ENCODE measurements at regions not wholly inside any gene's neighbourhood (a gene's known extent, or its start where the extent isn't known, plus 50 kb on each side); places are given as distances from the start of the nearest gene placed in this dataset.

DNA sequence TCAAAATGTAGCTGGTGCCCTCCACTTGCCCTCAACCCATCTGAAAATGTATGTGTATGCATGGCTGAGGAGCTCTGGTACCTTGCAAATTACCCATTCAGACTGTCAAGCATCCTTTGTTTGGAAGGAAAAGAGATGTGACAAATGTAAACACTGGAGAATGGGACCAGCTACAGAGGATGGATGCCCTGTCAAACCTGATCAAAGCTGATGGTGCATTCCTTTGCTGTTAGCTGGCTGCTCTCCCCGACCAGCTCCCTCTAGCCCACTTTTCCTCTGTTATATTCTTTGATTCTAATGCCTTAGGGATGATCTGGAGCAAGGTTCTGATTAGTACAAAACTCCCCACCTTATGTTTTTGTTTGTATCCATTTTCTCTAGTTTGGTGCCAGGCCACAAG is 310.3 kb downstream of the C12orf75 start:
- H4K20me1 ChIP-seq (ENCODE audit: insufficient read depth) = no peaks in the 10 kb centered on the region
- H3K9me3 ChIP-seq (ENCODE audit: control insufficient read depth in 1 of 2, insufficient read depth in 1 of 2, low read depth in 1 of 2, low read length in 2 of 2) = peaks cover 0 to 5% of the 10 kb centered on the region in 2 experiments; a peak in 2 of 4 replicates
- H3K4me2 ChIP-seq (ENCODE audit: low read length) = no peak overlapping the region
- no peaks in the 10 kb centered on the region for H3K79me2 ChIP-seq (ENCODE audit: insufficient read depth, low read length)
- ChIA-PET CTCF (no interaction called here), POLR2A (no interaction called here), RAD21 (ENCODE audit: low non-redundant PET in 1 of 2, low total read pairs in 2 of 2, uncharacterized antibody in 2 of 2, unreplicated experiment in 2 of 2) (no interaction called here)
- H3K36me3 ChIP-seq (ENCODE audit: control insufficient read depth in 1 of 2, insufficient read depth in 2 of 2, low read length in 2 of 2) = no peaks in the 10 kb centered on the region
- TF ChIP-seq SIN3A (IDR thresholded peaks at IDR 0.05; ENCODE audit: low read depth) = no peak
- TF ChIP-seq EZH2 (IDR thresholded peaks at IDR 0.05) = no peak
- no peak for TF ChIP-seq YY1 (IDR thresholded peaks at IDR 0.05; ENCODE audit: extremely low read depth, insufficient replicate concordance, low read depth, low read length)
- TF ChIP-seq, protein P1, sequence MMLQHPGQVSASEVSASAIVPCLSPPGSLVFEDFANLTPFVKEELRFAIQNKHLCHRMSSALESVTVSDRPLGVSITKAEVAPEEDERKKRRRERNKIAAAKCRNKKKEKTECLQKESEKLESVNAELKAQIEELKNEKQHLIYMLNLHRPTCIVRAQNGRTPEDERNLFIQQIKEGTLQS (IDR thresholded peaks at IDR 0.05) = no peak
- TF ChIP-seq FOSL1 (IDR thresholded peaks at IDR 0.05; ENCODE audit: low read depth) = no peak
- no peak for TF ChIP-seq SRF (IDR thresholded peaks at IDR 0.05; ENCODE audit: low read depth)
- no peak for TF ChIP-seq ELF1 (IDR thresholded peaks at IDR 0.05; ENCODE audit: borderline replicate concordance, low read depth)
- no peak for TF ChIP-seq TCF7L2 (IDR thresholded peaks at IDR 0.05; ENCODE audit: borderline replicate concordance, extremely low read depth, insufficient read depth, insufficient read length)
- TF ChIP-seq POLR2A (IDR thresholded peaks at IDR 0.05; ENCODE audit: borderline replicate concordance, extremely low read depth, insufficient read depth, insufficient read length) = no peak
- no peak for TF ChIP-seq ZFX (IDR thresholded peaks at IDR 0.05)
- TF ChIP-seq EGR1 (IDR thresholded peaks at IDR 0.05; ENCODE audit: low read depth) = no peak
- TF ChIP-seq ZNF274 (IDR thresholded peaks at IDR 0.05; ENCODE audit: low read depth, low read length) = no peak
- H3K27ac ChIP-seq (ENCODE audit: low read depth, low read length) = no peak overlapping the region
- ATAC-seq (no peak), DNase-seq (ENCODE audit: low read depth, low spot score) (no peak)
- no peak overlapping the region for H3K9ac ChIP-seq (ENCODE audit: low read length)
- H3K4me3 ChIP-seq (replicated peaks in 1 of 2; ENCODE audit: low read depth in 1 of 2, low read length in 2 of 2) = no peak overlapping the region
- no peak overlapping the region for H2AFZ ChIP-seq (ENCODE audit: low read depth, low read length, poor library complexity, severe bottlenecking)
- no TSS peak for BruUV-seq (replicated peaks)
- intact Hi-C loops (cut with micrococcal nuclease) = no loop called here
- H3K27me3 ChIP-seq (ENCODE audit: insufficient read depth, low read length) = no peaks in the 10 kb centered on the region
- no peaks in the 10 kb centered on the region for H3K9me2 ChIP-seq (ENCODE audit: insufficient read depth)
- H3K4me1 ChIP-seq (ENCODE audit: control insufficient read depth in 1 of 2, insufficient read depth in 2 of 2, low read length in 2 of 2) = no peaks in the 10 kb centered on the region

DNA sequence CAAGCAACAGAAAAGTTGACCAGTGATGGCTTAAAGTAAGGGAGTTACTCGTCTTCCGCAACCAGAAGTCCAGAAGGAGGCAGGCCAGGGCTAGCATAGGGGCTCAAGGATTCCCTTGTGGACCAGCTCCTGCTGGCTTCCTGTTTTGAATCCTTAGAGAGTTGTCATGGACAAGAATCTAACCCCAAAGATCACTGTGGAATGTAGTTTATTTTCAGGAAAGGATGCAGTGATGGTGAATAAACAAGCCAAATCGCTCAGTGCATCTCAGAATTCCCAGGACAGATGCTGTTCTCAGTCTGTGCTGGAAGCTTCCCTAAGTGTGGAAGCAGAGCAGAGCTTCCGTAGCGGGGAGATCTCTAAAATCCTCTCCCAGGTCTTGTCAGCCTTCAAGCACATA is 311.3 kb downstream of the C12orf75 start:
- Histone ChIP-seq H3K27me3 (ENCODE audit: insufficient read depth, low read length) (no peaks in the 10 kb centered on the region), H3K9me3 (ENCODE audit: control insufficient read depth in 1 of 2, insufficient read depth in 1 of 2, low read depth in 1 of 2, low read length in 2 of 2) (peaks cover 0 to 4% of the 10 kb centered on the region in 2 experiments; a peak in 2 of 4 replicates), H4K20me1 (ENCODE audit: insufficient read depth) (no peaks in the 10 kb centered on the region), H3K36me3 (ENCODE audit: control insufficient read depth in 1 of 2, insufficient read depth in 2 of 2, low read length in 2 of 2) (no peaks in the 10 kb centered on the region), H3K9ac (ENCODE audit: low read length) (no peak overlapping the region), H2AFZ (ENCODE audit: low read depth, low read length, poor library complexity, severe bottlenecking) (no peak overlapping the region), H3K4me3 (replicated peaks in 1 of 2; ENCODE audit: low read depth in 1 of 2, low read length in 2 of 2) (no peak overlapping the region), H3K4me1 (ENCODE audit: control insufficient read depth in 1 of 2, insufficient read depth in 2 of 2, low read length in 2 of 2) (no peaks in the 10 kb centered on the region), H3K9me2 (ENCODE audit: insufficient read depth) (no peaks in the 10 kb centered on the region), H3K79me2 (ENCODE audit: insufficient read depth, low read length) (no peaks in the 10 kb centered on the region), H3K4me2 (ENCODE audit: low read length) (no peak overlapping the region), H3K27ac (ENCODE audit: low read depth, low read length) (no peak overlapping the region)
- DNase-seq (ENCODE audit: low read depth, low spot score) (no peak), ATAC-seq (no peak)
- POLR2A ChIA-PET = no interaction called here
- CTCF ChIA-PET = no interaction called here
- no TSS peak for BruUV-seq (replicated peaks)
- TF ChIP-seq, protein P2, sequence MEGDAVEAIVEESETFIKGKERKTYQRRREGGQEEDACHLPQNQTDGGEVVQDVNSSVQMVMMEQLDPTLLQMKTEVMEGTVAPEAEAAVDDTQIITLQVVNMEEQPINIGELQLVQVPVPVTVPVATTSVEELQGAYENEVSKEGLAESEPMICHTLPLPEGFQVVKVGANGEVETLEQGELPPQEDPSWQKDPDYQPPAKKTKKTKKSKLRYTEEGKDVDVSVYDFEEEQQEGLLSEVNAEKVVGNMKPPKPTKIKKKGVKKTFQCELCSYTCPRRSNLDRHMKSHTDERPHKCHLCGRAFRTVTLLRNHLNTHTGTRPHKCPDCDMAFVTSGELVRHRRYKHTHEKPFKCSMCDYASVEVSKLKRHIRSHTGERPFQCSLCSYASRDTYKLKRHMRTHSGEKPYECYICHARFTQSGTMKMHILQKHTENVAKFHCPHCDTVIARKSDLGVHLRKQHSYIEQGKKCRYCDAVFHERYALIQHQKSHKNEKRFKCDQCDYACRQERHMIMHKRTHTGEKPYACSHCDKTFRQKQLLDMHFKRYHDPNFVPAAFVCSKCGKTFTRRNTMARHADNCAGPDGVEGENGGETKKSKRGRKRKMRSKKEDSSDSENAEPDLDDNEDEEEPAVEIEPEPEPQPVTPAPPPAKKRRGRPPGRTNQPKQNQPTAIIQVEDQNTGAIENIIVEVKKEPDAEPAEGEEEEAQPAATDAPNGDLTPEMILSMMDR (IDR thresholded peaks at IDR 0.05 in 2 of 3, conservative IDR thresholded peaks at IDR 0.05 in 1 of 3; ENCODE audit: borderline replicate concordance in 1 of 3, insufficient read depth in 1 of 3, low read depth in 2 of 3, low read length in 2 of 3) = no peak
- no peak for TF ChIP-seq RAD21 (IDR thresholded peaks at IDR 0.05; ENCODE audit: low read depth)
- TF ChIP-seq CEBPB (IDR thresholded peaks at IDR 0.05; ENCODE audit: low read depth) = no peak
- TF ChIP-seq SIN3A (IDR thresholded peaks at IDR 0.05; ENCODE audit: low read depth) = no peak
- no peak for TF ChIP-seq ZFX (IDR thresholded peaks at IDR 0.05)
- TF ChIP-seq, protein P1 (IDR thresholded peaks at IDR 0.05) = no peak
- TF ChIP-seq EGR1 (IDR thresholded peaks at IDR 0.05; ENCODE audit: low read depth) = no peak
- TF ChIP-seq, protein P3, sequence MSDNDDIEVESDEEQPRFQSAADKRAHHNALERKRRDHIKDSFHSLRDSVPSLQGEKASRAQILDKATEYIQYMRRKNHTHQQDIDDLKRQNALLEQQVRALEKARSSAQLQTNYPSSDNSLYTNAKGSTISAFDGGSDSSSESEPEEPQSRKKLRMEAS (IDR thresholded peaks at IDR 0.05) = no peak
- TF ChIP-seq EZH2phosphoT487 (IDR thresholded peaks at IDR 0.05; ENCODE audit: borderline replicate concordance) = no peak
- TF ChIP-seq YY1 (IDR thresholded peaks at IDR 0.05; ENCODE audit: extremely low read depth, insufficient replicate concordance, low read depth, low read length) = no peak
- intact Hi-C loops (cut with micrococcal nuclease) = no loop called here
- RAD21 ChIA-PET (ENCODE audit: low non-redundant PET in 1 of 2, low total read pairs in 2 of 2, uncharacterized antibody in 2 of 2, unreplicated experiment in 2 of 2) = no interaction called here
